ENCODE measurements at regions not wholly inside any gene's neighbourhood (a gene's known extent, or its start where the extent isn't known, plus 50 kb on each side); places are given as distances from the start of the nearest gene placed in this dataset.

- Histone ChIP-seq H3K9me3 (no peaks in the 10 kb centered on the region), H3K36me3 (no peaks in the 10 kb centered on the region), H3K27ac (replicated peaks in 1 of 4) (no peak overlapping the region), H3K27me3 (no peaks in the 10 kb centered on the region), H3K4me3 (no peak overlapping the region), H3K4me1 (no peaks in the 10 kb centered on the region)
- intact Hi-C loops (cut with DNase I): no loop called here
- WGBS: 66% methylated on average over 7 of the region's 7 CpGs
- DNase-seq (ENCODE audit: extremely low spot score): no peak
- TF ChIP-seq POLR2AphosphoS5 (IDR thresholded peaks at IDR 0.05): no peak
- TF ChIP-seq, protein P1, sequence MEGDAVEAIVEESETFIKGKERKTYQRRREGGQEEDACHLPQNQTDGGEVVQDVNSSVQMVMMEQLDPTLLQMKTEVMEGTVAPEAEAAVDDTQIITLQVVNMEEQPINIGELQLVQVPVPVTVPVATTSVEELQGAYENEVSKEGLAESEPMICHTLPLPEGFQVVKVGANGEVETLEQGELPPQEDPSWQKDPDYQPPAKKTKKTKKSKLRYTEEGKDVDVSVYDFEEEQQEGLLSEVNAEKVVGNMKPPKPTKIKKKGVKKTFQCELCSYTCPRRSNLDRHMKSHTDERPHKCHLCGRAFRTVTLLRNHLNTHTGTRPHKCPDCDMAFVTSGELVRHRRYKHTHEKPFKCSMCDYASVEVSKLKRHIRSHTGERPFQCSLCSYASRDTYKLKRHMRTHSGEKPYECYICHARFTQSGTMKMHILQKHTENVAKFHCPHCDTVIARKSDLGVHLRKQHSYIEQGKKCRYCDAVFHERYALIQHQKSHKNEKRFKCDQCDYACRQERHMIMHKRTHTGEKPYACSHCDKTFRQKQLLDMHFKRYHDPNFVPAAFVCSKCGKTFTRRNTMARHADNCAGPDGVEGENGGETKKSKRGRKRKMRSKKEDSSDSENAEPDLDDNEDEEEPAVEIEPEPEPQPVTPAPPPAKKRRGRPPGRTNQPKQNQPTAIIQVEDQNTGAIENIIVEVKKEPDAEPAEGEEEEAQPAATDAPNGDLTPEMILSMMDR (IDR thresholded peaks at IDR 0.05): no peak
- no peak for TF ChIP-seq EP300 (IDR thresholded peaks at IDR 0.05)
- no peak for TF ChIP-seq POLR2A (IDR thresholded peaks at IDR 0.05; ENCODE audit: low read depth)
Observed at GRCh38 chr13:73325723-73326558, 267.1 kb downstream of the KLF5 start.

DNA sequence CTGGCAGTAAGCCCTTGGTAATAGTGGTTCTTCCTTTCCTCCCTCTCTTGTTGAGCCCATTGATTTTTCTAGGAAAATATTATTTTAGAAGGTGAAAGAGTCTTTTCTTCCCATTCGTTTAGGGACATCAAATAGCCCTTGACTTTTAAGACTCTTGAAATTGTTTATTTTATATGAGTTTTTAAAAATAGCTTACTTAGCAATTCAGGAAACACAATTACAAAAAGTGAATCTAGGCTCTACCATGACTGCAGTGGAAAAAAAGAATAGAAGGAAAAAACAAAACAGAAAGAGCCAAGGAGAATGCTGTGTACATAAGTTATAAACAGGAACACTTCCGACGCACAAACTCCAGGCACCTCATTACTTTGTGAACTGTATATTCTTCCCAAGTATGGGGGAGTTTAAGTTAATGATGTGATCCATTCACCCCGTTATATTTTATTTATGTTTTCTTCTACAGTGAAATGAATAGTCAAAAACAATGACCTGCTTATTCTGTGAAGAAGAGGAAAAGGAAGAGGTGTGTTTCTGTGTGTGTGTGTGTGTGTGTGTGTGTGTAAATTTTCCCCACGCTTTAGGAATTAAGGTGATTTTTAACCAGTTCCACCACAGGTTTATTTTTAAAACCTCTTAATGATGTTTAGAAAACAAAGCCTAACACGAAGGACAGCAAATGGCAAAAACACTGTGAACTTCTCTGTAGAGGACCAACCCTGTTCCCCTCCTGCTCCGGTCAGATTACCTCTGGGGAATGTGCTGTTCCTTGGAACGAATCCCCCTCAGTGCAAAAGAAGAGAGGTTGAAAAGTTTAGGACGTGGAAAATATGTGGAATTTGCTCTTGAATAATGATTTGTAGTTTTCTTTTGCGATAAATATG lies 266.3 kb downstream of the KLF5 start:
- DNase-seq (ENCODE audit: extremely low spot score): no peak
- no peak for TF ChIP-seq POLR2A (IDR thresholded peaks at IDR 0.05; ENCODE audit: low read depth)
- no peak for TF ChIP-seq EP300 (IDR thresholded peaks at IDR 0.05)
- TF ChIP-seq POLR2AphosphoS5 (IDR thresholded peaks at IDR 0.05): no peak
- TF ChIP-seq, protein P1 (IDR thresholded peaks at IDR 0.05): no peak
- Histone ChIP-seq H3K9me3 (no peaks in the 10 kb centered on the region), H3K27ac (replicated peaks in 1 of 4) (no peak overlapping the region), H3K4me1 (no peaks in the 10 kb centered on the region), H3K36me3 (no peaks in the 10 kb centered on the region), H3K27me3 (no peaks in the 10 kb centered on the region), H3K4me3 (no peak overlapping the region)
- WGBS: 58% methylated on average over 10 of the region's 10 CpGs
- intact Hi-C loops (cut with DNase I): no loop called here

- Histone ChIP-seq H3K27me3 (no peaks in the 10 kb centered on the region), H3K36me3 (no peaks in the 10 kb centered on the region), H3K4me1 (no peaks in the 10 kb centered on the region), H3K27ac (replicated peaks in 1 of 4) (no peak overlapping the region), H3K4me3 (no peak overlapping the region), H3K9me3 (no peaks in the 10 kb centered on the region)
- intact Hi-C loops (cut with DNase I): no loop called here
- no peak for DNase-seq (ENCODE audit: extremely low spot score)
- no peak for TF ChIP-seq EP300 (IDR thresholded peaks at IDR 0.05)
- TF ChIP-seq, protein P1 (IDR thresholded peaks at IDR 0.05): no peak
- TF ChIP-seq POLR2A (IDR thresholded peaks at IDR 0.05; ENCODE audit: low read depth): no peak
- TF ChIP-seq POLR2AphosphoS5 (IDR thresholded peaks at IDR 0.05): no peak
- 95% methylated on average over 1 of the region's 1 CpG for WGBS
Observed at GRCh38 chr13:73323615-73324014, 264.8 kb downstream of the KLF5 start.

DNA sequence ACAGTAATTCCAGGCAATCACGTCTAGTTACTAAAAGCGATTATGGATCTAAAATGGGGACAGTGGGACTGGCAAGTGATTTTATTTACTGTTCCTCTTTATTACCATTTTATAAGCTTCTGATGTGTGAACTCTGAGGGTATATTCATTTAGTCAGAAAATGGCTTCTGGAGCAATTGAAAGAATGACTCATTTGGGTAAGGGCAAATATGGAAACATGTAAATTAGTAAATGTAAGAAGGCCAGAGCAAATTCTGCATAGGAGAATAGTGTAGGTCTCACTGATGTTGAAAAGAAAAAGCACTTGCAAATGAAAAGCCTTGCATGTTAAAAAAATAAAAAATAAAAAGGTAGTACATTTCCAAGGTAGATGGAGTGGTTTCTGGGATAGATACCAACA lies 262.2 kb downstream of the KLF5 start:
- H3K36me3 ChIP-seq: no peaks in the 10 kb centered on the region
- no peaks in the 10 kb centered on the region for H3K4me1 ChIP-seq
- no peak for DNase-seq (ENCODE audit: extremely low spot score)
- no peaks in the 10 kb centered on the region for H3K9me3 ChIP-seq
- H3K27me3 ChIP-seq: no peaks in the 10 kb centered on the region
- no peak overlapping the region for H3K27ac ChIP-seq (replicated peaks in 1 of 4)
- no peak for TF ChIP-seq POLR2AphosphoS5 (IDR thresholded peaks at IDR 0.05)
- 88% methylated on average over 2 of the region's 2 CpGs for WGBS
- H3K4me3 ChIP-seq: no peak overlapping the region
- intact Hi-C loops (cut with DNase I): no loop called here

GRCh38 chr13:73317140-73317539 lies 258.3 kb downstream of the KLF5 start:
- Histone ChIP-seq H3K27ac (replicated peaks in 1 of 4) (no peak overlapping the region), H3K27me3 (no peaks in the 10 kb centered on the region), H3K36me3 (no peaks in the 10 kb centered on the region), H3K9me3 (peaks cover 0 to 8% (median 2%) of the 10 kb centered on the region in 4 donors), H3K4me1 (no peaks in the 10 kb centered on the region), H3K4me3 (no peak overlapping the region)
- no peak for DNase-seq (ENCODE audit: extremely low spot score)
- intact Hi-C loops (cut with DNase I): no loop called here
- TF ChIP-seq POLR2A (IDR thresholded peaks at IDR 0.05; ENCODE audit: low read depth): no peak
- TF ChIP-seq, protein P1 (IDR thresholded peaks at IDR 0.05): no peak
- no peak for TF ChIP-seq EP300 (IDR thresholded peaks at IDR 0.05)
- no peak for TF ChIP-seq POLR2AphosphoS5 (IDR thresholded peaks at IDR 0.05)
- WGBS: 95% methylated on average over 2 of the region's 2 CpGs

Measured in esophagus muscularis mucosa (tissue), 4 donors.